Sigmoid colon (tissue), 4 donors: ENCODE measurements at regions not wholly inside any gene's neighbourhood (a gene's known extent, or its start where the extent isn't known, plus 50 kb on each side); places are given as distances from the start of the nearest gene placed in this dataset.

Experiments
- CTCF ChIP-seq, 4 experiments: fragments of 450-650 bp in 3 of 4; fragments of 200-600 bp in 1 of 4; IDR thresholded peaks; one replicate each; pipeline ENCODE4 v1.5.1; 2016 to 2019; ENCODE audit warnings: antibody characterized with exemption in 4 of 4, mild to moderate bottlenecking in 3 of 4, moderate library complexity in 2 of 4
- EP300 ChIP-seq, 4 donors: sonication (generic); formaldehyde crosslinking; IDR thresholded peaks; one replicate each; pipeline ENCODE4 v1.6.1; 2017; ENCODE audit warnings: antibody characterized with exemption in 4 of 4
- POLR2A ChIP-seq, 2 donors: fragments of 450-650 bp; IDR thresholded peaks; one replicate each; pipeline ENCODE4 v1.6.1; 2016; ENCODE audit warnings: antibody characterized with exemption in 2 of 2, mild to moderate bottlenecking in 2 of 2, moderate library complexity in 2 of 2
- POLR2AphosphoS5 ChIP-seq, 4 donors: sonication (generic); formaldehyde crosslinking; IDR thresholded peaks; one replicate each; pipeline ENCODE4 v1.6.1; 2017; ENCODE audit warnings: antibody characterized with exemption in 4 of 4

- TF ChIP-seq CTCF (IDR thresholded peaks at IDR 0.05), result no peak
- TF ChIP-seq POLR2AphosphoS5 (IDR thresholded peaks at IDR 0.05), result no peak
- TF ChIP-seq POLR2A (IDR thresholded peaks at IDR 0.05), result no peak
- TF ChIP-seq EP300 (IDR thresholded peaks at IDR 0.05), result no peak
Measured at GRCh38 chr10:60565492-60565891, 175.8 kb upstream of the ANK3 start.
